ENCODE measurements at regions not wholly inside any gene's neighbourhood (a gene's known extent, or its start where the extent isn't known, plus 50 kb on each side); places are given as distances from the start of the nearest gene placed in this dataset.

- no peak for DNase-seq (ENCODE audit: low read depth)
- H3K4me3 ChIP-seq (ENCODE audit: low read depth, low read length) = no peak overlapping the region
- no peak for TF ChIP-seq CTCF (IDR thresholded peaks at IDR 0.05; ENCODE audit: low read depth, low read length)
- no peak for TF ChIP-seq MYC (IDR thresholded peaks at IDR 0.05; ENCODE audit: low read depth, low read length)
- TF ChIP-seq POLR2A (IDR thresholded peaks at IDR 0.05; ENCODE audit: extremely low read depth, insufficient read length) = no peak
- TF ChIP-seq MAX (IDR thresholded peaks at IDR 0.05; ENCODE audit: low read depth, low read length) = no peak
Measured at GRCh38 chr16:5589812-5590373, 492.3 kb upstream of the EEF2KMT start.

GRCh38 chr16:5584109-5584508, 486.5 kb upstream of the EEF2KMT start:
- DNase-seq (ENCODE audit: low read depth) = no peak
- H3K4me3 ChIP-seq (ENCODE audit: low read depth, low read length) = no peak overlapping the region
- TF ChIP-seq POLR2A (IDR thresholded peaks at IDR 0.05; ENCODE audit: extremely low read depth, insufficient read length) = no peak

GRCh38 chr16:5582529-5582928, 484.9 kb upstream of the EEF2KMT start:
- no peak overlapping the region for H3K4me3 ChIP-seq (ENCODE audit: low read depth, low read length)
- no peak for DNase-seq (ENCODE audit: low read depth)
- no peak for TF ChIP-seq CTCF (IDR thresholded peaks at IDR 0.05; ENCODE audit: low read depth, low read length)
- TF ChIP-seq POLR2A (IDR thresholded peaks at IDR 0.05; ENCODE audit: extremely low read depth, insufficient read length) = no peak
- TF ChIP-seq MAX (IDR thresholded peaks at IDR 0.05; ENCODE audit: low read depth, low read length) = no peak
- no peak for TF ChIP-seq MYC (IDR thresholded peaks at IDR 0.05; ENCODE audit: low read depth, low read length)

- no peak overlapping the region for H3K4me3 ChIP-seq (ENCODE audit: low read depth, low read length)
- TF ChIP-seq CTCF (IDR thresholded peaks at IDR 0.05; ENCODE audit: low read depth, low read length) (no peak), POLR2A (IDR thresholded peaks at IDR 0.05; ENCODE audit: extremely low read depth, insufficient read length) (no peak), MYC (IDR thresholded peaks at IDR 0.05; ENCODE audit: low read depth, low read length) (no peak), MAX (IDR thresholded peaks at IDR 0.05; ENCODE audit: low read depth, low read length) (no peak)
- DNase-seq (ENCODE audit: low read depth) = peak; percentile 78
Measured at GRCh38 chr16:5581908-5582307, 484.3 kb upstream of the EEF2KMT start.

GRCh38 chr16:5581428-5581827, 483.8 kb upstream of the EEF2KMT start:
- DNase-seq (ENCODE audit: low read depth) = no peak
- TF ChIP-seq MAX (IDR thresholded peaks at IDR 0.05; ENCODE audit: low read depth, low read length) = no peak
- no peak overlapping the region for H3K4me3 ChIP-seq (ENCODE audit: low read depth, low read length)

GRCh38 chr16:5580772-5581171, 483.2 kb upstream of the EEF2KMT start:
- H3K4me3 ChIP-seq (ENCODE audit: low read depth, low read length) = no peak overlapping the region
- DNase-seq (ENCODE audit: low read depth) = no peak
- TF ChIP-seq POLR2A (IDR thresholded peaks at IDR 0.05; ENCODE audit: extremely low read depth, insufficient read length) (no peak), MYC (IDR thresholded peaks at IDR 0.05; ENCODE audit: low read depth, low read length) (no peak), CTCF (IDR thresholded peaks at IDR 0.05; ENCODE audit: low read depth, low read length) (no peak), MAX (IDR thresholded peaks at IDR 0.05; ENCODE audit: low read depth, low read length) (no peak)

- DNase-seq (ENCODE audit: low read depth) = no peak
- TF ChIP-seq MAX (IDR thresholded peaks at IDR 0.05; ENCODE audit: low read depth, low read length) (no peak), POLR2A (IDR thresholded peaks at IDR 0.05; ENCODE audit: extremely low read depth, insufficient read length) (no peak), CTCF (IDR thresholded peaks at IDR 0.05; ENCODE audit: low read depth, low read length) (no peak), MYC (IDR thresholded peaks at IDR 0.05; ENCODE audit: low read depth, low read length) (no peak)
- H3K4me3 ChIP-seq (ENCODE audit: low read depth, low read length) = no peak overlapping the region
Measured at GRCh38 chr16:5580296-5580695, 482.7 kb upstream of the EEF2KMT start.
